NOMO-1 treated with DMSO at 0.1 percent for 48 hours (cell line): ENCODE measurements at regions not wholly inside any gene's neighbourhood (a gene's known extent, or its start where the extent isn't known, plus 50 kb on each side); places are given as distances from the start of the nearest gene placed in this dataset.
"Not testable (repeated sequence)": the region's sequence is repeated elsewhere in the genome, so short reads cannot be mapped to it uniquely, and the experiment has no call there.

Experiments
- DNase-seq: peaks from one replicate; lab custom pipeline; 2025; ENCODE audit not compliant: unreplicated experiment; lab: John Stamatoyannopoulos, UW

- no peak for DNase-seq
Measured at GRCh38 chr1:30575066-30575465, 148.3 kb downstream of the MATN1 start.

GRCh38 chr1:30572192-30572591 is 151.2 kb downstream of the MATN1 start:
- DNase-seq, result no peak

GRCh38 chr1:30571380-30571779 is 152.0 kb downstream of the MATN1 start:
- no peak for DNase-seq

GRCh38 chr1:30569384-30569783 is 154.0 kb downstream of the MATN1 start:
- DNase-seq, result no peak

- no peak for DNase-seq
Measured at GRCh38 chr1:30562559-30562958, 160.8 kb downstream of the MATN1 start.

- DNase-seq, result no peak
Measured at GRCh38 chr1:30551603-30552002, 171.8 kb downstream of the MATN1 start.

GRCh38 chr1:30550365-30551220 is 172.8 kb downstream of the MATN1 start:
- no peak for DNase-seq

GRCh38 chr1:30549872-30550271 is 173.5 kb downstream of the MATN1 start:
- DNase-seq, result not testable (repeated sequence)

GRCh38 chr1:30548294-30548693 is 175.1 kb downstream of the MATN1 start:
- DNase-seq, result no peak

- DNase-seq, result not testable (repeated sequence)
Measured at GRCh38 chr1:30547326-30547725, 176.1 kb downstream of the MATN1 start.

- no peak for DNase-seq
Measured at GRCh38 chr1:30545365-30545764, 178.0 kb downstream of the MATN1 start.

GRCh38 chr1:30541721-30542485 is 181.5 kb downstream of the MATN1 start:
- DNase-seq, result no peak

- no peak for DNase-seq
Measured at GRCh38 chr1:30540611-30541192, 182.7 kb downstream of the MATN1 start.

GRCh38 chr1:30539884-30540283 is 183.5 kb downstream of the MATN1 start:
- DNase-seq, result no peak

GRCh38 chr1:30538993-30539867 is 184.2 kb downstream of the MATN1 start:
- DNase-seq, result no peak

- DNase-seq, result no peak
Measured at GRCh38 chr1:30538226-30538992, 185.0 kb downstream of the MATN1 start.

- no peak for DNase-seq
Measured at GRCh38 chr1:30537279-30537678, 186.1 kb downstream of the MATN1 start.

GRCh38 chr1:30536530-30536929 is 186.9 kb downstream of the MATN1 start:
- no peak for DNase-seq

GRCh38 chr1:30535595-30536325 is 187.6 kb downstream of the MATN1 start:
- DNase-seq, result no peak
